GM19397 (cell line): ENCODE measurements at regions not wholly inside any gene's neighbourhood (a gene's known extent, or its start where the extent isn't known, plus 50 kb on each side); places are given as distances from the start of the nearest gene placed in this dataset.
"Not testable (repeated sequence)": the region's sequence is repeated elsewhere in the genome, so short reads cannot be mapped to it uniquely, and the experiment has no call there.

Source experiments
- ATAC-seq: cut with Tn5 transposase; IDR thresholded peaks from one replicate; pipeline ENCODE4 v1.9.1; 2021; ENCODE audit warnings: mild to moderate bottlenecking, moderate library complexity; ENCODE audit not compliant: unreplicated experiment

DNA sequence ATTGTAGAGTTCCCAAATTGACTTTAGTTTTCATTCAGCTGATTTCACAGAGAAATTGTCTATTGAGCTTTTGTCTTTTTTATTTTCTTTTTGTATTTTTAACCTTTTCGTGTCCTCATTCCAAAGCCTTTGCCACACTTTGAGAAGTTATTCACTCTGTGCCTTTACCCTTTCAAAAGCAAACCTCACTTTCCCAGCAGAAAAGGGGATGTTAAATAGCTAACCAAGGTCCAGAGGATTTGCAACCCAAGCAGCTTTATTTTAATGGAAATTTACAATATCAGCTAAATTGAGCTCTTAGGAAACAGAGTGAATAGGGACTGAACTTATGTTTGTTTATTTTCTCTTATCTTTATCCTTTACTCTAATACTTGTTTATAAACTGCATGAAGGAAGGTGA lies 428.8 kb downstream of the PCDH7 start:
- no peak for ATAC-seq

DNA sequence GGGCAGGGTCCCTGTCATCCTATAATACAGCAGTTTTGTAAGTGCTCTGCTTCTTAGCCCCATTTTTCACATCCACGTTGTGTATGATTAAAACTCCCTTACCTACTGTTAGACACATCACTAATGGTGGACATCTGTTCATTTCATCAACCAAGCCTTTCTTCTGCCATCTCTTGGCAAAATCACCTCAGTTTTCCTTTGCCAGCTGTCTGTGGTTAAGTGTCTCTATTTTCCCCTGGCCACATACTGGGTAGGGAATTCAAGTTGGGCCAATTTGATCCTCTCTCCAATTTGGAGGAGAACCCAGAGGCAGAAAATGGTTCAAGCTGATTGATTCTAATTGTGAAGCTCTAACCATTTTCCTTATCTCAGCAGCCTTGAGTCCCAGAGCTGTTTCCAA lies 436.1 kb downstream of the PCDH7 start:
- no peak for ATAC-seq

DNA sequence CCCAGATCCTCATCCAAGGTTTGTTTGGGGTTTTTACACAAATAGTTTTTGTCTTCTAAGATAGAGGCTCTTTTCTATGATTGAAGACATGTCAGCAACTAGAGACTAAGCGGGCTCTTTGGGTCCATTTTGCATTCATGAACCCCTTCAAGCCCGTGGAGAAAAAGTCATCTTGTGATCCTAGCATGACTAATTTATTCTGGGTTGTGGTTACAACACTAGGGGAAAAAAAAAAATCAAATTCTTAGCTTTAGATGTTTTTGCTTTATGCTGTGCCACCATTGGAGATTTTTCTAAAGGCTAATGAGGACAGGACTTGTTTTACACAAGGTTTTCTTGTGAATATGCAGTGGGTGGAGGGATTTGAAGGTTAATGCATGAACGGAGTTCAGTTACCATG lies 440.0 kb downstream of the PCDH7 start:
- no peak for ATAC-seq

DNA sequence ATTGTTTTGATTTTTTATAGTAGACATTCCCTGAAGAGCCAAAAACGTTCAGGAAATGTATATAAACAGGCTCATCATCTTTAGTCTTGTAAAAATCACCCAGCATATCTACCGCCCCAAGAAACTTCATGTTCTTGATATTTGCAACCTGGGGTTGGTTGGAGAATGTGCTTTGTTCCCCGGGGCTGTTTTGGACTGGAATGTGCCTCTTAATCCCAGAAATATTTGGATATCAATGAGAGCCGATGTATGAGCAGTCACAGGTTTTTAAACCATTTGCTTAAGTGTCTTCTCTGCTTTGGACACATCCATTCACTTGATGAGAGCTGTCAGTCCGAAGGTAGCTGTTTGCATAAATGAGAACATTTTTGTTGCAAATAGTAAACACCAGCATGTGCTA lies 449.7 kb downstream of the PCDH7 start:
- no peak for ATAC-seq

DNA sequence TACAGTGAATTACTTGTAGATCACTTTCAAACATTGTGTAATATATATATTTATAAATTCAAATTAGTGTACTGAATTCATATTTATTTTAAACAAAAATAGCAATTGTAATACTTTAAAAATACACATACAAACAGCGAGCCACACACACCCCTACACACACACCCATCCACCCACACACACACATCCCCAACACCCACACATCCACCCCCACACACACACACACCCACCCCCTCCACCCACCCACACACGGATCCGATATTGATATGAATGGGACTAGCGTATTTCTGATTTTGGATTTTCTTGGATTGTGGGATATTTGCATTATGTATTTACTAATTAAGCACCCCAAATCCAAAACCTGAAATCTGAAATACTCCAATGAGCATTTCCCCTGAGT lies 451.2 kb downstream of the PCDH7 start:
- no peak for ATAC-seq

DNA sequence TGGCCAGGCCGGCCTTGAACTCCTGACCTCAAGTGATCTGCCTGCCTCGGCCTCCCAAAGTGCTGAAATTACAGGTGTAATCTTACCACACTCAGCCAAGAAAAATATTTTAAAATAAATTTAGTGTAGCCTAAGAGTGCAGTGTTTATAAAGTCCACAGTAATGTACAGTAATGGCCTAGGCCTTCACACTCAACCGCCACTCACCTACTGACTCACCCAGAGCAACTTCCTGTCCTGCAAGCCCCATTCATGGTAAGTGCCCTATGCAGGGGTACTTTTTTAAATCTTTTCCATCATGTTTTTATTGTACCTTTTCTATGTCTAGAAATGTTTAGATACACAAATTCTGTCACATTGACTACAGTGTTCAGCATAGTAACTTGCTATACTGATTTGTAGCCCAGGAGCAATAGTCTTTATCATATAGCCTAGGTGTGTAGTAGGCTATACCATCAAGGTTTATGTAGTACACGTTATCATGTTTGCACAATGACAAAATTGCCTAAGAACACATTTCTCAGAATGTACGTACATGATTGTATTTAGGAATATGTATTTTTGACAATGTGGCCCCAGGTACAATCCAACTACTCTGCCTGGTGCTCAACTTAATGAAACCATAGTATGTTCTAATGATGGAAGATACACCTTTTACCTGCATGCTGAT lies 455.2 kb downstream of the PCDH7 start:
- ATAC-seq, result no peak

DNA sequence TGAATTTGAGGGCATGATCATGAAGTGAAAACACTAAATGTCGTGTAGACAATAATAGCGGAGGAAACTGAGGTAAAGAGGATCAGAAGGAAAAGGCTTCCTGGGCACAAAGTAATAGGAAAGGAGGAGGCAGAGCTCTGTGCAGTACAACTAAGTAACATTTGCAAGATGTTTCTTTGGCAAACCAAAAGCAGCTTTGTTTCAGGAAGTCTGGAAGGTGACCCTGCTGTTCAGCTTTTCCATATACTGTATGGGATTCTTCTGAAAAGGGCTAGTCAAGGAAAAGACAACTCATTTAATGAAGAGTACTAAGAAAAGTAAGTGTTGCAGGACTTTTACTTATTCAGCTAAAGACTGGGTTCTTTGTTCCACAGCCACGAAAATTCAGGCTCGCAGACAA lies 463.1 kb downstream of the PCDH7 start:
- ATAC-seq, result no peak

DNA sequence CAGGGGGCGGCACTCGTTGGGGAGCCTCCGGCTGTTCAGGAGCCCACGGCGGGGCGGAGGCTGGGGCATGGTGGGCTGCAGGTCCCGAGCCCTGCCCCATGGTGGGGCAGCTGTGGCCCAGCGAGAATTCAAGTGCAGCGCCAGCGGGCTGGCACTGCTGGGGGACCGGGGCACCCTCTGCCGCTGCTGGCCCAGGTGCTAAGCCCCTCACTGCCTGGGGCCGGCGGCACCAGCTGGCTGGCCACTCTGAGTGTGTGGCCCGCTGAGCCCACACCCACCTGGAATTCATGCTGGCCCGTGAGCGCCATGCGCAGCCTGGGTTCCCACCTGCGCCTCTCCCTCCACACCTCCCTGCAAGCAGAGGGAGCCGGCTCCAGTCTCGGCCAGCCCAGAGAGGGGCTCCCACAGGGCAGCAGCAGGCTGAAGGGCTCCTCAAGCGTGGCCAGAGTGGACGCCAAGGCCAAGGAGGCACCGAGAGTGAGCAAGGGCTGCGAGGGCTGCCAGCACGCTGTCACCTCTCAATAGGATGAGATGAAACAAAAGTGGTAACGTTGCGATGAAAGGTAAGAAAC lies 464.9 kb downstream of the PCDH7 start:
- no peak for ATAC-seq

DNA sequence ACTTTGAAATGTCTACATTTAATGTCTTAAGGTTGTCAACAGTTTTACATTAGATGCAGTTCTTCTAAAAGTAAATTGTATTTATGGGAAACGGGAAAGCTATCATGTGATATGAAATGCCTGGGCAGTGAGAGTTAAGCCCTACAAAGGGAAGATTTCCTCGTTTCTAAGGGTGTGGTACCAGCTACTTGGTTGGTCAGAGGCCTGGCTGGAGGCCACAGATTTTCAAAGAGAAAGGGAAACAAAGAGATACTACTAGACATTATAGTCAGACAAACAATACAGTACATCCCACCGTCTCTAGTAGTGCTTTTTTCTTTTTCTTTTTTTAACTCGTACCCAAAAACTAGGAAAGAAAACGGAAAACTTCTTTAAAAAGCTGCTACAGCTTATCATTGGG lies 467.8 kb downstream of the PCDH7 start:
- no peak for ATAC-seq

DNA sequence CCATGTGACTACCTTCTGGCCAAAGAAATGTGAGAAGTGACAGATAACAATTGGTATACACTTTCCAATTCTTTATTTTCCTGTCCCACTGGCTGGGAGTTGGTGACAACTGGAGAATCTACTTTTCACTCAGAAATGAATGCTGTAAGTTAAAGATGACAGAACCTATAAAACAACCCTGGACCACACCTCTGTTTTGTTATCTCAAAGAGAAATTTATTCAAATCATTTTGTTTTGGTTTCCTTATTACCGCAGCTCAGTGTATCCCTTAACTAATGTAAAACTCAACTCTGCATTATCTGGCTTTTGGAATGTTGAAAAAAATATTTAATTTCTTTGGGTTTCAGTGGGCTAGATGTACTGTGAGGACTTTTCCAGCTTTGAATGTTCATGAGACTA lies 469.8 kb downstream of the PCDH7 start:
- ATAC-seq, result no peak

DNA sequence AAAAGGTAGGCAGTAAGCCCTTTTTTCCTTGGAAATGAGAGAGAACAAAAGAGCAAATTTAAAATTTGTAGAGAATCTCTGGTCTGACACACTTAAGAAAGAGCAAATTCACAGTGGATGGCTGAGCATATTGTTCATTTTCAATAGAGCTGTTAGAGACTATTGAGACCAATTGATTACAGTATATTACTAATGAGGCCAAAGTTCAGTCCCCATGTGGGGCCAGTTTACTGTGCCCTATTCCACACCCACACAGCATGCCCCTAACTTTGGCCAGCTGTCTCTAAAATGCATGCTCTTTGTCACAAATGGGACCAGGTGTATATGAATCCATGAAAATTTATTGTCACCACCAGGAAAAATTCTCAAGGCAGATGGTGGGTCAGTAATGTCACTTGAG lies 470.5 kb downstream of the PCDH7 start:
- ATAC-seq, result no peak

DNA sequence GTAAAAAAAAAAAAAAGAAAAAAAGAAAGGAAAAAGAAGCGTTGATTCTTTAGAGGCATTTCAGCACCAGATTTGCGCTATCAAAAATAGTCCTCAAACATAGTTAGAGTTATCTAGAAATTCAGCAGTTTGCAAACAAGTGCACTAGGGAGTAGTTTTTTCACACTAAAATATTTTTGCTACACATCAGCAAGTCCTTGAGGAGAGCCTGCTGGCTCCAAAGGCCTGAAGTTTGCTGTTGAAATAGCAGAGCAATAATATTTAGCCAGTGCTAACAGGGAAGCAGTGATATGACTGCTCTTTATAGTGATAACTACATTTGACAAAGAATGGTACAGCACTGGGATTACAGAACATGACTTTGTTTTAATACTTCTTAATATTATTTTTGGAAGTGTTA lies 472.2 kb downstream of the PCDH7 start:
- no peak for ATAC-seq

DNA sequence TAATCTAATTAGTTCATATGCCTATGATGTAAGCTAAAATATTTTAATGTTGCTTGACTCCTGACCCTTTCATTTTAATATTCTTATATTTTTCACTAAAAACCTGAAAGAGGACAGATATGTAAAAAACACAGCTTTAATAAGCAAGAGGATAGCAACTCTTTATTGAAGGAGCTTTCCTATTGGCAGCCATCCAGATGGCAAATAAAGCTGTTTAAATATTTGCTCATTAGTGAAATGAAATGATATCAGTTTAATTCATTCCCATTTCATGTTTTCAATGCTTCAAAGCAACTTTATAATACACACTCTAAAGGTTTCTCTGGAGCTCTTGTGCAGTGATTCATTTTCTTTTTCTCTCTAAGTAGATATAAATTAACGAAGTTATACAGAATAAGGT lies 473.4 kb downstream of the PCDH7 start:
- no peak for ATAC-seq

DNA sequence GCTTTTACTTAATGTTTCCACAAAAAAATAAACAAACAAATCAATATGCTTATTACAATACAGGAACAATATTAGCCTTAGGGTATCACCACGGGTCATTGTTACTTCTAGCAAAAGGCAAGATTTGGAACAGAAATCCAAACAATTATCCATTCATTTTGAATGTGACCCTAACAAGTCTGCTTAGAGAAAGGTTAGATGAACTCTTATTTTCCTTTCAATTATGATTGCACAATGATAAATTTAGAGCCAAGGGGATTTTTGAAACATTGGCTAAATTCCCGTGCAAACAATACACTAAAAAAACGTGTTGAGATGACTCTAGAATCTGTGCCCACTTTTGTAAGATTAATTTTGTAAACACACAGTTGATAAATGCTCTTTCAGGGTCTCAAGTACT lies 474.7 kb downstream of the PCDH7 start:
- ATAC-seq, result no peak

DNA sequence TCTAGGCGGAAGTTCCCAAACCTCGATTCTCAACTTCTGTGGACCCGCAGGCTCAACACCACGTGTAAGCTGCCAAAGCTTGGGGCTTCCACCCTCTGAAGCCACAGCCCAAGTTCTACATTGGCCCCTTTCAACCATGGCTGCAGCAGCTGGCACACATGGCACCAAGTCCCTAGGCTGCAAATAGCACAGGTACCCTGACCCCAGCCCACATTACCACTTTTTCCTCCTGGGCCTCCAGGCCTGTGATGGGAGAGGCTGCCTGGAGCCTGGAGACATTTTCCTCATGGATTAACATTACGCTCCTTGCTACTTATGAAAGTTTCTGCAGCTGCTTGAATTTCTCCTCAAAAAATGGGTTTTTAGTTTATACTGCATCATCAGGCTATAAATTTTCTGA lies 479.5 kb downstream of the PCDH7 start:
- no peak for ATAC-seq

DNA sequence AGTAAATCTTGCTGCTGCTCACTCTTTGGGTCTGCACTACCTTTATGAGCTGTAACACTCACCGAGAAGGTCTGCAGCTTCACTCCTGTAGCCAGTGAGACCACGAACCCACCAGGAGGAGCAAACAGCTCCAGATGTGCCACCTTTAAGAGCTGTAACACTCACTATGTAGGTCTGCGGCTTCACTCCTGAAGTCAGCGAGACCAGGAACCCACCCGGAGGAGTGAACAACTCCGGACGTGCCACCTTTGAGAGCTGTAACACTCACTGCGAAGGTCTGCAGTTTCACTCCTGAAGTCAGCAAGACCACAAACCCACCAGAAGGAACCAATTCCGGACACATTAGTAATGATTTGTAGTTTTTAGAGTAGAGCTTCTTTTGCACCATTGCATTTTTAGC lies 481.9 kb downstream of the PCDH7 start:
- ATAC-seq, result not testable (repeated sequence)

DNA sequence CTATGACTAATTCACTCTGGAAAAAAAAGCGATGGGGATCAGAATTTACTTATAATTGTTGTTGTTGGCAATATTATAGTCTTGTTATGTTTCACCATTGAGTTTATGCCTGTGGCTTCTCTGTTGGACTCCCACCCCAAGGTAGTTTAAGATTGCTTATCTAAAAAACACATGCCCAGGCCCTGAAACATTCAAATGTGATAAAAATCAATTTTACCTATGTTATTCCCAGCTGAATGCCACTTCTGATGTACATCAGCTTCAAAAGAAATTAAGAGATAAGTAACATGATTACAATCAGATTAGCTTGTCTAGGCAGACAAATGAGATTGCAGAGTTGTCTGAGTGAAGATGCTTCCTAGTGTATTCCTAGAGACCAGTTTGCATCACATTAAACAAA lies 484.7 kb downstream of the PCDH7 start:
- ATAC-seq, result no peak

DNA sequence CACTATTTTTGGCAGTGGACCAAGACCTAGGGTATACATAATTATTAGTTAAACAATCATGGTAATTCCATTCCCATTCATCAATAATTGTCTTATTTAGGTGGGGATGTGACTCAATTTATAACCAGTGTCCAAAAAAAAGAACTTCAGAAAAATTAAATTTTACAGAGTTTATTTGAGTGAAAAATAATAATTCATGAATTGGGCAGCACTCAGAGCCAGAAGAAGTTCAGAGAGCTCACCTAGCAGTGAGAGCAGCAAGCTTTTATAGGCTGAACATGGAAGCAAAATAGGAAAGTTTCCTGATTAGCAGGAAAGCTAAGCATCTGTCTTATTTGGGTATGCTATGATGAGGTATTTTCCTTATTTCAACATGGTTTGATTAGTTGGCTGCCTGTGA lies 500.8 kb downstream of the PCDH7 start:
- no peak for ATAC-seq

DNA sequence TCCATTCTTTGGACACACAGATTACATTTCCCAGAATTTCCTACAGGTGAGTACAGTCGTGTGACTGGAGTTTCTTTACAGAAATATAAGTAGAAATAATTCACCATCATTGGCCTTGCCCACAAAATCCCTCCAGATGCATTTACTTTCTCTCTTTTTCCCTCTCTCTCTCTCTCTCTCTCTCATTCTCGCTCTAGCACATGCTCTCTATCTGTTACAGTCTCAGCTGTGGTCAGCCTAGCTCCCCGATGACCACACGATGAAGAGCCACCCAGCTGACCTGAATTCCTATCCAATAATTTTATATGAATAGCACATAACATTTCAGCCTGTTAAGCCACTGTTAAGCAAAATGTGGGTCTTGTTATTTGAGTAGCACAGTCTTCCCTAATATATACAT lies 507.9 kb downstream of the PCDH7 start:
- ATAC-seq, result no peak

DNA sequence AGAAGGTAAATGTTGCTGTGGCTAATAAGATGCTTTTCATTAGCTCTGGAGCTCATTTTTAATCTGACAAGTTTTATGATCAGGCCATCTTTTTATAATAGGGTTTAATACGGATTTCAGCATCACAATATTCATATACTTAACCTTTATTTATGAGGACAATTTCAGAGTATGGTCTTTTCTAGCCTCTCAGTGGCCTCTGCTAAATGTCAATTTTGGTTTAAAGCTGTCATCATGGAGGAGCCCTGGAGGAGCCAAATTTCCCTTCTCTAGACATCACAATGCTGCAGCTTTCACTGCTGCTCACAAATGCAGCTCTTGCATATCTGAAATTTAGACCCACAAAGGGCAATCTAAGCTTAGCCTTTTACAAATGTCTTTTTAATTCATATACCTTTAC lies 510.4 kb downstream of the PCDH7 start:
- no peak for ATAC-seq

DNA sequence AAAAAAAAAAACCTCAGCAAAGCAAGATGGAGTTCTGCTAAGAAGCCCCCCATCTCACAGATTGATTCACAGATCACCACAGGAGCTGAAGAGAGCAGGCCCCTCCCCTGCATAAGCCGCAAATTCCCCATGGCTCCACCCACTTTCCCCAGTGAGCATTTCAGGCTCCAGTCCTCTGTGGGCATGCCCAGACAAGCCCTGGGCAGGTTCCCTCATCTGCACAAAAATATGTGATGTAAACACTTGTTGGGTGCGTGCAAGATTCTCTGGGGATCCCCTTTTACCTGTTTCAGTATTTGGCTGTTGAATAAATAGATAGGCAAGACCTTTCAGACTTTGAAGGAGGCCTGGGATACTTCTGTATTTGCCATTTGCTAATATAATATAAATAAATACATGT lies 514.3 kb downstream of the PCDH7 start:
- no peak for ATAC-seq

DNA sequence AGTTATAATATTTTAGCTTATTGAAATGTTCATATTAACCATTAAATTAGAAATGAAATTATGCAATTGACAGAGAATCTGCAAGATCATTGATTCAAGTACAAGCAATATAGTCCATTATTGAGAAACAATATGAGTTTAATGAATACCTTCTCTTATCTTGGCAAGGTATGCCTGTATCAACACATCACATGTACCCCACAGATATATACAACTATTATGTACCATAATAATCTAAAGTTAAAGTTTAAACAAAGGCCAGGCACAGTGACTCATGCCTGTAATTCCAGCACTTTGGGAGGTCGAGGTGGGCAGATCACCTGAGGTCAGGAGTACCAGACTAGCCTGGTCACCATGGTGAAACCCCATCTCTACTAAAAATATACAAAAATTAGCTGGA lies 514.7 kb downstream of the PCDH7 start:
- ATAC-seq, result no peak

DNA sequence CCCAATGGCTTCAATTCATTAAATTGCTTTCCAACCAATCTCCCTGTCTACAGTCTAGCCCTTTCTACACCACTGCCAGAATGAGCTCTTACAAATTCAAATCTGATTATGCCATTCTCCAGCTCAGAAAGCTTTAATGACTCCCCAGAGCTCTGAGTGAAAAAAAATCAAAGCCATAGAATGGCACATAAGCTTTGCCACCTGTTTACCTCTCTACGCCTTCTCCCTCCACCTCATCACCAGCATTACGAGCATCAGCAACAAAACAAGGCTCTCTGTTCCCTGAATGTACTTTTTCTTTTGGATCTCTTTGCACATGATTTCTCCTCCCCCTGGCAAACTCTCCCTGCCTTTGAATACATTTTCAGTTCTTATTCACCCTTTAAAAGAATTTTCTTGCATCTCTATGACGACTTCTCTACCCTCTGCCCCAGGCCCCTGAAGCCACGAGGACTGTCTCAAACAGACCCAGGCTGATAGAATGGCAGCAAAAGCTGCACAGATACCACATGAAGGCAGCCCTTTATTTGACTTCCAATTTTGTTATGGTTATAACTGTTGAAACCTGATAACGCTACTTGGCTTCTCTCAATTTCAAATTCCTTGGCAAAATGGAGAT lies 516.0 kb downstream of the PCDH7 start:
- ATAC-seq, result no peak
